Forelimb muscle (tissue), 1 donor: ENCODE measurements at regions not wholly inside any gene's neighbourhood (a gene's known extent, or its start where the extent isn't known, plus 50 kb on each side); places are given as distances from the start of the nearest gene placed in this dataset.

Experiments used
- DNase-seq: peaks from one replicate; pipeline ENCODE4 v3.0.0-alpha.2; 2013; ENCODE audit warnings: low read depth

DNA sequence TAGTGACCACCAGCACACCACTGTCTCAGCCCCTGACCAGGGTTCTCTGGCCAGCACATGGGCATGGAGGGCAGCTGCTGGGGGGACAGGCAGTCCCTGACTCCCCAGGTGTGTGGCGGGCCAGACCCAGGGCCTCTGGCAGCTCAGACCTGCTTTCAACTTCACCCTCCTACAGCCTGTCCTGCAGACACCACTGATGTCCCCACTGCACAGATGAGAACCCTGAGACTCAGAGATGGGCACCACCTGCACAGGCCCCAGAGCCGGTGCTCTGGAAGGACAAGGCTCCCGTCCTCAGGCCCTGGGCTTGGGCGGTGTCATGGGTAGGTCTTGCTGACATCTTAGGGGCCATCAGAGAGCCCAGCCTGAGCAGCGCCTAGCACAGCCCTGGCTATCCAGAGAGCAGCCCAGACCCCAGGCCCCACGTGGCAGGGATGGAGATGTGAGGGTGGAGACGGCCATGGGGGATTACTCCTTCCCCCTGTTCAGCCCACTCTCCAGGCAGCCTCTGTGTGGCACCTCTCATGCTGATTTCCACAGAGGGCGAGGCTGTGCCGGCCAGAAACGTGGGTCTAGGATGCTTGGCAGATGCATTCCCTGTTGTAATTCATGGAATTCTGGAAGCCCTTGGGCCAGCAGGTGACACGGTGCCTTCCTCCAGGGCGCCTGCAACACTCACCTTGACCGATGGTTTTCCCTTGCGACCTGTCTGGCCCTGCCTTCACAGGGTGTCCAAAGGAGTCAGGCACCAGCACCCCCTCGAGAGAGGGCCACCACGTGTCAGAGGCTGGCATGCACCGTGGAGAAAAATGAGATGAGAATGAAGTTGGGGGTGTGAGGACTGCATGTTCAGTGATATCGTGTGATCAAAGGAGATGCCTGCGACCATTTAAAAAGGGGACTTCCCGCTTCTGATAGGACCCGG is 61.2 kb upstream of the GLI2 start:
- no peak for DNase-seq

GRCh38 chr2:120675460-120676130 is 60.1 kb upstream of the GLI2 start:
- DNase-seq: no peak

DNA sequence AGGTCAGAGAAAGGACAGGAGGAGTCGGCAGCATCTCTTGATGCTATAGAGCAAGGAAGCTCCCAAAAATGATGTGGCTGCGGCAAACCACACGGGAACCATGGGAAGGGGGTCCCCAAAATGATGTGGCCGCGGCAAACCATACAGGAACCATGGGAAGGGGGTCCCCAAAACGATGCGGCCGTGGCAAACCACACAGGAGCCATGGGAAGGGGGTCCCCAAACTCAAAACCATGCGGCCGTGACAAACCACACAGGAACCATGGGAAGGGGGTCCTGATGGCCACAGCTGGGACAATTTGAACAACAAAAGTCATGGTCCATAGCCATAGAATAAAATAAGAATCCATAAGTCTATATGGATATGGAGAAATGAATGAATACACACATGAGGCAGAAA is 58.4 kb upstream of the GLI2 start:
- no peak for DNase-seq

DNA sequence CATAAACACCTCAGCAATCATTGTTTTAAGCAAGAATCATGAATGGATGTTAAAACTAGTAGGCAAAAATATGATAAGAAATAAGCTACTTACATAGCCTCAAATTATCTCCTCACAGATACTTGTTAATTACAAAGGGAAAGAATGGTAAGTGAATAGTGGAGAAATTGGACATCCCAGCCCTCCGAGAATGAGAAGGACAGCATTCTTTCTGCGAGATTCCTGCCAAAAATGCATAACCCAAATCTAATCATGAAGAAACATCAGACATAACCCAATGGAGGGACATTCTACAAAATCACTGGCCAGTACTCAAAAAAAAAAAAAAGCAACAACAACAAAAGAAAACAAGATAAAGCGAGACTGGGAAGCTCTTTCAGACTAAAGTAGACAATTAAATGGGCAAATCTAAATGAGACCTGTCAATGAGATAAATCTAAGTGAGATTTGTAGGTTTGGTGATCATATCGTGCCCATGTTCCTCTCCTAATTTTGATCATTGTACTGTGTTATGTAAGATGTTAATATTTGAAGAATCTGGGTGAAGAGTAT is 57.9 kb upstream of the GLI2 start:
- no peak for DNase-seq

DNA sequence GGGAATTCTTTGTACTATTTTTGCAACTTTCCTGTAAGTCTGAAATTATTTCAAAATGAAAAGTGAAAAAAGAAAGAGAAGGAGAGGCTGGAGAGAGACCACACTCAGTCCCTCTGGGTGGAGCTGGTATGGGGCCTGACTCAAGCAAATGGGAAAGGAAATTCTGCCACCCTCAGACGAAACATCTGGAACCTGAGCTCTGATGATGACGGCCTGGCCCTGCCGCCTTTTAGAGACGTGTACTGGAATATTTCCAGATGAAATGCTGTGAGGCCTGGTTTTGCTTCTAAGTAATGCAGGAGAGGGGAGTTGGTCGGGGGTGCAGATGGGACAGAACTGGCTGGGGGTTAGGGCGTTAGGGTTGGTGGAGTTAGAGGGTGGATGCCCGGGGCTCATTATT is 57.4 kb upstream of the GLI2 start:
- DNase-seq: no peak

DNA sequence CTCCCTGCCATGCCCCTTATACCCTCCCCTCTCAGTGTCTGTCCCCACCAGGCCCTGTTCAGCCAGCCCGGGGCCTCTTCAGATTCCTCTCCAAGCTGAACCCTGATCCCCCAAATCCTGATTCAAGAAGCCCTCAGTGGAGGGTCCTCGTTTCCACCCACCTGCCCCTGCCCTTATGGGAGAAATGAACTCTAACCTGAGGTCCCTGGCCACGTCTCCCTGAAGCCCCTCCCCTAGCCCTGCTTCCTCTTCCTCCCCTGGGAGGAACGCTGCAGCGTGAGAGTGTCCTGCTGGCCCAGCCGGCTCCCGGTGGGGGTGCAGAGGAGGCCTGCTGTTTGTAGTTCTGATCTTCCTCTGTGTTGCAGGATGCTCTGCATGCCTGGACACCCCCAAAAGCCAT is 56.7 kb upstream of the GLI2 start:
- no peak for DNase-seq

GRCh38 chr2:120679526-120679925 is 56.1 kb upstream of the GLI2 start:
- DNase-seq: no peak

GRCh38 chr2:120680136-120680761 is 55.4 kb upstream of the GLI2 start:
- peak; percentile 67 for DNase-seq

DNA sequence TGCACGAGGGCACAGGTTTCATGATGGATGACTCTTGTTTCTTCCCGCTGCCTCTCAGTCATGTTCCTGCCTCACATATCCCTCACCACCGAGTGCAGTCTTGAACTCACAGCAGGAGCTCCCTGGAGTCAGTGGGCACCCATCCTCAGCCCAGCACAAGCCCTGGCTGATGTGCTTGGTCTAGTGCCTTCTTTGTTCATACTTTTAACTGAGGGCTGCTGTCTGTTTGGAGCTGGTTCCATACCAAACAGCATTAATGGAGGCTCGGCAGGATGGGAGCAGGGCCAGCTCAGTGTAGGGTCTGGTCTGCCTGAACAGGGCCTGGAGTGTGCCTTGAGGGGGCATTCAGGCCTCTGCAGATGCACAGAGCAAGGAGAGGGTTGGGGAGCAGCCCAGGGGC is 54.5 kb upstream of the GLI2 start:
- no peak for DNase-seq

GRCh38 chr2:120681696-120682288 is 53.9 kb upstream of the GLI2 start:
- no peak for DNase-seq

DNA sequence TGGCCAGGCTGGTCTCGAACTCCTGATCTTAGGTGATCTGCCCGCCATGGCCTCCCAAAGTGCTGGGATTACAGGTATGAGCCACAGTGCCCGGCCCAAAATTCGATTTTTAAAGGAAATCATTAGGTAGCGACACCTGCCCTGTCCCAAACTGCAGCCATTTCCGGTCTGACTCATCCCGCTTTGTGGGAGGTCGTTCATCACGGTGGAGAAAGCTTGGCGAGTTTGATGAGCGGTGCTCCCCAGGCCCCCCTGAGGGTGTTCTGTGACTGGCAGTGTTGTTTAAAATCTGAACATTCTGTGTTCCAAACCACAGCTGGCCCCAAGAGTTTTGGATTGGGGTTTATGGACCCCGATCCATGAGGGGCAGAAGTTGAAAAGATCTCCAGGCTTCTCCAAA is 53.0 kb upstream of the GLI2 start:
- no peak for DNase-seq

DNA sequence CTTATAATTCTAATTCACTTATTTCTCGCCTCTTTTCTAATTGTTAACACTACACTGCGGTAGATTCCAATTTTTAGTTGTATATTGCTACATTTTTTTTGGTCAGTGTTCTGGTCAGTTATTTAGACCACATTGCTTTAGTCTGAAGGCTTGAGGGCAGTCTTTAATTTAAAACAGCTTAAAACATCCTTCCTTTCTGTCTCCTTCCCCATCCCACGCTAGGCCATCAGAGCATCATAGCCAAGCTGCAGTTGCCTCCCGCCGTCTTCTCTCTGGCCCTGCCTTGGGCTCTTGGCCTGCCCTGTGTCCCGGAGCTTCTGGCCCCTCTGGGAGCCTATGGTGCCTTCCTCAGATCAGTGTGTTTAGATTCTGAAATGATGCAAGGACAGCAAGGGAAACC is 52.6 kb upstream of the GLI2 start:
- DNase-seq: no peak

DNA sequence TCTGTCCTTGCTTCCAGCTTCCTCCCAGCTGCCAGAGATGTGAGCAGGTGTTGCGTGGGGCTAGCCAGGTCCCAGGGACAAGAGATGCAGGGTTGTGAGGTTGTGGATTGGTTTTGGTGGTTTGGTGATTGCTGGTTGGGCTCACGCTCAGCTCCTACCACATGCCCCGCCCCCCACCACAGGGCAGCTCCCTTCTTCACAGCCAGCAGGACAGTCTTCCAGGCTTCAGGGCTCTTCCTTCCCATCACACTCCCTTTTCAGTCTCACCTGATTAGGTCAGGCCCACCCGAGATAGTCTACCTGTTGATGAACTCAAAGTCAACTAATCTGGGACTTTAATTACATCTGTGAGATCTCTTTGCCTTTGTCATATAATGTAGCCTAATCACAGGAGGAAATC is 52.0 kb upstream of the GLI2 start:
- no peak for DNase-seq

GRCh38 chr2:120684289-120685065 is 51.2 kb upstream of the GLI2 start:
- peak; percentile 47 for DNase-seq

GRCh38 chr2:120685066-120685973 is 50.3 kb upstream of the GLI2 start:
- DNase-seq: no peak
